SK-N-SH treated with all-trans-retinoic acid at 6 μM for 48 hours (cell line): ENCODE measurements at regions not wholly inside any gene's neighbourhood (a gene's known extent, or its start where the extent isn't known, plus 50 kb on each side); places are given as distances from the start of the nearest gene placed in this dataset.

Source experiments
- ATAC-seq: fragments of 200-7000 bp; cut with Tn5 transposase; 3 replicates; pipeline ENCODE4 v1.9.1; 2020; ENCODE audit warnings: mild to moderate bottlenecking, moderate library complexity
- ARNTL ChIP-seq: fragments of 450-650 bp; formaldehyde crosslinking; IDR thresholded peaks from 2 replicates; pipeline ENCODE4 v1.5.0; 2020; ENCODE audit warnings: low read depth, mild to moderate bottlenecking, moderate library complexity, borderline replicate concordance
- BACH2 ChIP-seq: fragments of 250-450 bp; sonication (Bioruptor Pico); IDR thresholded peaks from 2 replicates; pipeline ENCODE4 v1.9.0; 2021; ENCODE audit warnings: mild to moderate bottlenecking, borderline replicate concordance
- CSDC2 ChIP-seq: fragments of 250-450 bp; sonication (Bioruptor Pico); IDR thresholded peaks from 2 replicates; pipeline ENCODE4 v1.5.0; 2020; ENCODE audit warnings: mild to moderate bottlenecking, moderate library complexity
- ESRRG ChIP-seq: fragments of 250-450 bp; sonication (Bioruptor Pico); IDR thresholded peaks from 2 replicates; pipeline ENCODE4 v1.6.1; 2021; ENCODE audit warnings: mild to moderate bottlenecking
- GLIS3 ChIP-seq: fragments of 250-450 bp; sonication (Bioruptor Pico); IDR thresholded peaks from 2 replicates; pipeline ENCODE4 v1.5.0; 2020; ENCODE audit warnings: mild to moderate bottlenecking, moderate library complexity
- ISL1 ChIP-seq: fragments of 250-450 bp; sonication (Bioruptor Pico); IDR thresholded peaks from 2 replicates; pipeline ENCODE4 v2.1.2; 2022; ENCODE audit warnings: mild to moderate bottlenecking, moderate library complexity
- OSR1 ChIP-seq: fragments of 250-450 bp; sonication (Bioruptor Pico); IDR thresholded peaks from 2 replicates; pipeline ENCODE4 v1.8.0; 2022; ENCODE audit warnings: moderate library complexity, mild to moderate bottlenecking, inconsistent platforms
- PPARA ChIP-seq: fragments of 250-450 bp; sonication (Bioruptor Pico); IDR thresholded peaks from 2 replicates; pipeline ENCODE4 v1.5.0; 2020; ENCODE audit warnings: mild to moderate bottlenecking, borderline replicate concordance
- RARB ChIP-seq: fragments of 250-450 bp; sonication (Bioruptor Pico); IDR thresholded peaks from 2 replicates; pipeline ENCODE4 v1.8.0; 2021; ENCODE audit warnings: mild to moderate bottlenecking, moderate library complexity
- SNAI2 ChIP-seq: fragments of 250-450 bp; sonication (Bioruptor Pico); IDR thresholded peaks from 2 replicates; pipeline ENCODE4 v1.5.0; 2020; ENCODE audit warnings: mild to moderate bottlenecking, moderate library complexity
- TCF4 ChIP-seq: fragments of 250-450 bp; sonication (Bioruptor Pico); IDR thresholded peaks from 2 replicates; pipeline ENCODE4 v1.8.0; 2021; ENCODE audit warnings: mild to moderate bottlenecking, moderate library complexity, borderline replicate concordance
- TOX ChIP-seq: fragments of 250-450 bp; sonication (Bioruptor Pico); IDR thresholded peaks from 2 replicates; pipeline ENCODE4 v1.8.0; 2021; ENCODE audit warnings: mild to moderate bottlenecking, moderate library complexity, borderline replicate concordance
- ZFP3 ChIP-seq: fragments of 250-450 bp; sonication (Bioruptor Pico); IDR thresholded peaks from 2 replicates; pipeline ENCODE4 v1.5.0; 2020; ENCODE audit warnings: mild to moderate bottlenecking, moderate library complexity
- ZNF565 ChIP-seq: fragments of 450-650 bp; formaldehyde crosslinking; conservative IDR thresholded peaks from 2 replicates; pipeline ENCODE4 v1.5.0; 2020; ENCODE audit warnings: low read depth, mild to moderate bottlenecking, moderate library complexity
- ZNF70 ChIP-seq: fragments of 450-650 bp; formaldehyde crosslinking; IDR thresholded peaks from 2 replicates; pipeline ENCODE4 v1.5.0; 2020; ENCODE audit warnings: mild to moderate bottlenecking, moderate library complexity
- TF ChIP-seq, protein P1 (sequence below): fragments of 250-450 bp; sonication (Bioruptor Pico); IDR thresholded peaks from 2 replicates; pipeline ENCODE4 v1.8.0; 2020; ENCODE audit warnings: mild to moderate bottlenecking, moderate library complexity, borderline replicate concordance
- TF ChIP-seq, protein P2 (sequence below): fragments of 250-450 bp; sonication (Bioruptor Pico); IDR thresholded peaks from 2 replicates; pipeline ENCODE4 v1.8.0; 2021; ENCODE audit warnings: low read depth, mild to moderate bottlenecking, moderate library complexity, borderline replicate concordance
- TF ChIP-seq, protein P3 (sequence below): fragments of 250-450 bp; sonication (Bioruptor Pico); IDR thresholded peaks from 2 replicates; pipeline ENCODE4 v1.5.1; 2021; ENCODE audit warnings: mild to moderate bottlenecking, moderate library complexity
- TF ChIP-seq, protein P4 (sequence below): fragments of 250-450 bp; sonication (Bioruptor Pico); IDR thresholded peaks from 2 replicates; pipeline ENCODE4 v1.5.0; 2020; ENCODE audit warnings: mild to moderate bottlenecking, moderate library complexity

DNA sequence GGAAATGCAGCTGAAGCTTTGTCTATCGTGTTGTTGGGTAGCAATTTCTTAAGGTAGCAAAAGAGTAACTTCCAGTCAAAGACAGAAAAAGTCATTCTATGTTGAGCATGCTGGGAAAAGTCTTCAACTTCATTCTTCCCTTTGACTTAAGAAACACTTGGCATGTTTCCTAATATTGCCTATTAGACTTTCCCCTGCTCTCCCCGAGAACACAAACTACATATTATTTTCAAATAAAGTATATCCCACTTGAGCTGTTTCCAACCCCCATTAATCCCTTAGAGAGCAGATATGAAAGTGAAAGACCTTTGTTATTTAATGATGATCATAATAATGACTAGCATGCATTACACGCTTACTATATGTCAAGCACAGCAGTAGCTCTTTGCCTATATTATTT is 136.0 kb upstream of the SPOPL start (continued):
- TF ChIP-seq, protein P1, sequence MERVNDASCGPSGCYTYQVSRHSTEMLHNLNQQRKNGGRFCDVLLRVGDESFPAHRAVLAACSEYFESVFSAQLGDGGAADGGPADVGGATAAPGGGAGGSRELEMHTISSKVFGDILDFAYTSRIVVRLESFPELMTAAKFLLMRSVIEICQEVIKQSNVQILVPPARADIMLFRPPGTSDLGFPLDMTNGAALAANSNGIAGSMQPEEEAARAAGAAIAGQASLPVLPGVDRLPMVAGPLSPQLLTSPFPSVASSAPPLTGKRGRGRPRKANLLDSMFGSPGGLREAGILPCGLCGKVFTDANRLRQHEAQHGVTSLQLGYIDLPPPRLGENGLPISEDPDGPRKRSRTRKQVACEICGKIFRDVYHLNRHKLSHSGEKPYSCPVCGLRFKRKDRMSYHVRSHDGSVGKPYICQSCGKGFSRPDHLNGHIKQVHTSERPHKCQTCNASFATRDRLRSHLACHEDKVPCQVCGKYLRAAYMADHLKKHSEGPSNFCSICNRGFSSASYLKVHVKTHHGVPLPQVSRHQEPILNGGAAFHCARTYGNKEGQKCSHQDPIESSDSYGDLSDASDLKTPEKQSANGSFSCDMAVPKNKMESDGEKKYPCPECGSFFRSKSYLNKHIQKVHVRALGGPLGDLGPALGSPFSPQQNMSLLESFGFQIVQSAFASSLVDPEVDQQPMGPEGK (CRISPR knock-in tag) = no peak
- TF ChIP-seq ARNTL (CRISPR knock-in tag) (no peak), SNAI2 (no peak)

DNA sequence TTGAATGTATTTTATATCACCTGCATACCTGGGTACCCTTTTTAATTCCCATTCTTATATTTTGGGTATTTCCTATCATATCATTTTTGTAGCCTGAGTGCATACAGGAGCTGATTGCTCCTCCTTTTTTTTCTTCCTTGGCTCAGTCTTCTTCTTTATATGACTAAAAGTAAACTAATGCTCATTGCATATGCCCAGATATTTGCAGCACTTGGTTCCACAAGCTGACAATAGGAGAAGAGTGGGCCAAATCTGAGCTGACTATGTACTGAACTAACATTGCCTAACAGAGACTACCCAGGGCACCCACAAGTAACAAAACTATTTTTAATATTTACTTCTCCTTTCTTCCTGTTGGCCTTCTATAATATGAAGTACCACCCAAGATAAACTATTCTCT is 131.7 kb upstream of the SPOPL start:
- ATAC-seq = no peak
- TF ChIP-seq GLIS3 (CRISPR knock-in tag) (no peak), ESRRG (CRISPR knock-in tag) (no peak), BACH2 (no peak), CSDC2 (CRISPR knock-in tag) (no peak), ZNF70 (no peak), ZNF565 (CRISPR knock-in tag) (no peak), RARB (no peak), OSR1 (CRISPR knock-in tag) (no peak), ZFP3 (CRISPR knock-in tag) (no peak), TCF4 (CRISPR knock-in tag) (no peak), PPARA (no peak)
- TF ChIP-seq, protein P2, sequence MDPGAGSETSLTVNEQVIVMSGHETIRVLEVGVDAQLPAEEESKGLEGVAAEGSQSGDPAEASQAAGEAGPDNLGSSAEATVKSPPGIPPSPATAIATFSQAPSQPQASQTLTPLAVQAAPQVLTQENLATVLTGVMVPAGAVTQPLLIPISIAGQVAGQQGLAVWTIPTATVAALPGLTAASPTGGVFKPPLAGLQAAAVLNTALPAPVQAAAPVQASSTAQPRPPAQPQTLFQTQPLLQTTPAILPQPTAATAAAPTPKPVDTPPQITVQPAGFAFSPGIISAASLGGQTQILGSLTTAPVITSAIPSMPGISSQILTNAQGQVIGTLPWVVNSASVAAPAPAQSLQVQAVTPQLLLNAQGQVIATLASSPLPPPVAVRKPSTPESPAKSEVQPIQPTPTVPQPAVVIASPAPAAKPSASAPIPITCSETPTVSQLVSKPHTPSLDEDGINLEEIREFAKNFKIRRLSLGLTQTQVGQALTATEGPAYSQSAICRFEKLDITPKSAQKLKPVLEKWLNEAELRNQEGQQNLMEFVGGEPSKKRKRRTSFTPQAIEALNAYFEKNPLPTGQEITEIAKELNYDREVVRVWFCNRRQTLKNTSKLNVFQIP = no peak
- TF ChIP-seq, protein P3, sequence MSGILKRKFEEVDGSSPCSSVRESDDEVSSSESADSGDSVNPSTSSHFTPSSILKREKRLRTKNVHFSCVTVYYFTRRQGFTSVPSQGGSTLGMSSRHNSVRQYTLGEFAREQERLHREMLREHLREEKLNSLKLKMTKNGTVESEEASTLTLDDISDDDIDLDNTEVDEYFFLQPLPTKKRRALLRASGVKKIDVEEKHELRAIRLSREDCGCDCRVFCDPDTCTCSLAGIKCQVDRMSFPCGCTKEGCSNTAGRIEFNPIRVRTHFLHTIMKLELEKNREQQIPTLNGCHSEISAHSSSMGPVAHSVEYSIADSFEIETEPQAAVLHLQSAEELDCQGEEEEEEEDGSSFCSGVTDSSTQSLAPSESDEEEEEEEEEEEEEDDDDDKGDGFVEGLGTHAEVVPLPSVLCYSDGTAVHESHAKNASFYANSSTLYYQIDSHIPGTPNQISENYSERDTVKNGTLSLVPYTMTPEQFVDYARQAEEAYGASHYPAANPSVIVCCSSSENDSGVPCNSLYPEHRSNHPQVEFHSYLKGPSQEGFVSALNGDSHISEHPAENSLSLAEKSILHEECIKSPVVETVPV = no peak
- TF ChIP-seq, protein P4, sequence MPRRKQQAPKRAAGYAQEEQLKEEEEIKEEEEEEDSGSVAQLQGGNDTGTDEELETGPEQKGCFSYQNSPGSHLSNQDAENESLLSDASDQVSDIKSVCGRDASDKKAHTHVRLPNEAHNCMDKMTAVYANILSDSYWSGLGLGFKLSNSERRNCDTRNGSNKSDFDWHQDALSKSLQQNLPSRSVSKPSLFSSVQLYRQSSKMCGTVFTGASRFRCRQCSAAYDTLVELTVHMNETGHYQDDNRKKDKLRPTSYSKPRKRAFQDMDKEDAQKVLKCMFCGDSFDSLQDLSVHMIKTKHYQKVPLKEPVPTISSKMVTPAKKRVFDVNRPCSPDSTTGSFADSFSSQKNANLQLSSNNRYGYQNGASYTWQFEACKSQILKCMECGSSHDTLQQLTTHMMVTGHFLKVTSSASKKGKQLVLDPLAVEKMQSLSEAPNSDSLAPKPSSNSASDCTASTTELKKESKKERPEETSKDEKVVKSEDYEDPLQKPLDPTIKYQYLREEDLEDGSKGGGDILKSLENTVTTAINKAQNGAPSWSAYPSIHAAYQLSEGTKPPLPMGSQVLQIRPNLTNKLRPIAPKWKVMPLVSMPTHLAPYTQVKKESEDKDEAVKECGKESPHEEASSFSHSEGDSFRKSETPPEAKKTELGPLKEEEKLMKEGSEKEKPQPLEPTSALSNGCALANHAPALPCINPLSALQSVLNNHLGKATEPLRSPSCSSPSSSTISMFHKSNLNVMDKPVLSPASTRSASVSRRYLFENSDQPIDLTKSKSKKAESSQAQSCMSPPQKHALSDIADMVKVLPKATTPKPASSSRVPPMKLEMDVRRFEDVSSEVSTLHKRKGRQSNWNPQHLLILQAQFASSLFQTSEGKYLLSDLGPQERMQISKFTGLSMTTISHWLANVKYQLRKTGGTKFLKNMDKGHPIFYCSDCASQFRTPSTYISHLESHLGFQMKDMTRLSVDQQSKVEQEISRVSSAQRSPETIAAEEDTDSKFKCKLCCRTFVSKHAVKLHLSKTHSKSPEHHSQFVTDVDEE (CRISPR knock-in tag) = no peak

DNA sequence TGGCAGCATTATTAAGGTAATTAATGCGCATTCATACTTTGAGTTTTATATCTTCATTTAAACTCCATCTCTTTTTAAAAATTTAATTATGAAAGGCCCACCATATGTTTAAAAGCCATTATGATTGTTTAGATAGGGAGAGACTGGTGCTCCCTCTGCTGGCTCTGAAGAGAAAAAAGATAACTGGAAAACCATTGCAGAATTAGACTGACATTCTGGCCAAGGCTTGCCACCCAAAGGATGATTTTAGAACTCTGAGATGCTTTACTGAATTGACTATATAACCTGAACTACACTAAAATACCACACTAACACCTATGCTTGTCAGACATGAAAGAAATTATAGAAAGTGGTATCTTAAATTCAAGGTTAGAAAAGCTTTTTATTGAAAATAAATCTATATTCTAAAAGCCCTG is 127.6 kb upstream of the SPOPL start:
- ATAC-seq = peak; percentile 71
- TF ChIP-seq, protein P1 (CRISPR knock-in tag) = no peak
- peak; percentile 68 for TF ChIP-seq ISL1 (CRISPR knock-in tag)
- TF ChIP-seq TCF4 (CRISPR knock-in tag) = peak; percentile 58; the same call in 1 of the 2 replicates
- TF ChIP-seq TOX (CRISPR knock-in tag) = no peak

DNA sequence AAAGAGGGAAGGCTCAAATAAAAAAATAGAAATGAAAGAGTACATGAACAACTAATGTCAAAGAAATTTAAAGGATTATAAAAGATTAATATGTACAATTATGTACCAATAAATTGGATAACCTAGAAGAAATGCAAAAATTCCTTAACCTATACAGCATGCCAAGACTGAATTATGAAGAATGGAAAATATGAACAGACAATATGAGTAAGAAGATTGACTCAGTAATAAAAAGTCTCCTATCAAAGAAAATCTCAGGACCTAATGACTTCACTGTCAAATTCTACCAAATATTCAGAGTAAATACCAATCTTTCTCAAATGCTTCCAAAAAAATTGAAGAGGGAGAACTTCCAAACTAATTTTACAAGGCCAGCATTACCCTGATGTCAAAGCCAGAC is 120.2 kb upstream of the SPOPL start:
- TF ChIP-seq ISL1 (CRISPR knock-in tag) (peak; percentile 70), SNAI2 (no peak)
- ATAC-seq = peak; percentile 64; the same call in 2 of the 3 replicates
